Common myeloid progenitor, CD34-positive (primary cell): ENCODE measurements at regions not wholly inside any gene's neighbourhood (a gene's known extent, or its start where the extent isn't known, plus 50 kb on each side); places are given as distances from the start of the nearest gene placed in this dataset.

ENCODE experiments used
- CTCF ChIA-PET: fragments of 350-600 bp; sonication (Branson Sonifier 250); formaldehyde crosslinking; loops from one replicate; lab custom pipeline; 2021; ENCODE audit warnings: antibody characterized with exemption; lab: Charles Lee
- POLR2A ChIA-PET: fragments of 350-600 bp; sonication (Branson Sonifier 250); formaldehyde crosslinking; loops from one replicate; lab custom pipeline; 2021; ENCODE audit warnings: antibody characterized with exemption; lab: Charles Lee
- DNase-seq, 3 donors: peaks; one replicate each; pipeline versions ENCODE4 v3.0.0 to v3.0.0-alpha.2; 2013
- H3K27ac ChIP-seq, 2 experiments: 1 replicate in 1 of 2; 2 replicates in 1 of 2; pipeline ENCODE4 v1.7.0; 2013; ENCODE audit warnings: inconsistent platforms in 2 of 2, low read length in 2 of 2, mild to moderate bottlenecking in 2 of 2, low read depth in 1 of 2, moderate library complexity in 1 of 2; ENCODE audit not compliant: severe bottlenecking in 2 of 2, insufficient read depth in 1 of 2, poor library complexity in 1 of 2
- H3K27me3 ChIP-seq, 5 experiments: replicated peaks in 2 of 5; 1 replicate in 3 of 5; 2 replicates in 2 of 5; pipeline versions ENCODE4 v1.6.1 to v1.7.0; 2013; ENCODE audit warnings: low read length in 4 of 5, mild to moderate bottlenecking in 2 of 5, moderate library complexity in 2 of 5, inconsistent platforms in 1 of 5; ENCODE audit not compliant: insufficient read depth in 5 of 5, control insufficient read depth in 4 of 5
- H3K36me3 ChIP-seq, 4 experiments: 1 replicate in 2 of 4; 2 replicates in 2 of 4; pipeline versions ENCODE4 v1.6.1 to v1.7.0; 2013; ENCODE audit warnings: low read length in 3 of 4, control low read depth in 1 of 4, mild to moderate bottlenecking in 1 of 4; ENCODE audit not compliant: control insufficient read depth in 4 of 4, insufficient read depth in 4 of 4
- H3K4me1 ChIP-seq, 4 experiments: 1 replicate in 3 of 4; 2 replicates in 1 of 4; pipeline versions ENCODE4 v1.6.1 to v1.7.1; 2013; ENCODE audit warnings: low read length in 3 of 4, mild to moderate bottlenecking in 3 of 4, control low read depth in 1 of 4, inconsistent platforms in 1 of 4, moderate library complexity in 1 of 4; ENCODE audit not compliant: control insufficient read depth in 4 of 4, insufficient read depth in 4 of 4; ENCODE audit errors: control extremely low read depth in 1 of 4
- H3K4me3 ChIP-seq, 7 experiments: 1 replicate in 4 of 7; 2 replicates in 3 of 7; pipeline versions ENCODE4 v1.5.1 to v1.7.0; 2013; ENCODE audit warnings: mild to moderate bottlenecking in 7 of 7, low read length in 6 of 7, moderate library complexity in 6 of 7, inconsistent platforms in 2 of 7, low read depth in 2 of 7, control low read depth in 1 of 7; ENCODE audit not compliant: insufficient read depth in 4 of 7, control insufficient read depth in 1 of 7; ENCODE audit errors: extremely low read depth in 1 of 7
- H3K9me3 ChIP-seq, 5 experiments: 1 replicate in 4 of 5; 2 replicates in 1 of 5; pipeline versions ENCODE4 v1.6.1 to v1.7.1; 2013; ENCODE audit warnings: low read length in 4 of 5, mild to moderate bottlenecking in 2 of 5, inconsistent platforms in 1 of 5, low read depth in 1 of 5, moderate library complexity in 1 of 5; ENCODE audit not compliant: control insufficient read depth in 4 of 5, insufficient read depth in 2 of 5; ENCODE audit errors: control extremely low read depth in 1 of 5
- WGBS: methylation state at CpG from one replicate; pipeline ENCODE4 v1.1.5; 2013; ENCODE audit not compliant: insufficient coverage; 5-methylcytosine and 5-hydroxymethylcytosine counted together

- WGBS: 87% methylated on average over 22 of the region's 25 CpGs
- Histone ChIP-seq H3K4me1 (no peaks in the 10 kb centered on the region), H3K36me3 (no peaks in the 10 kb centered on the region), H3K4me3 (no peak overlapping the region), H3K27ac (no peak overlapping the region), H3K27me3 (peaks cover 0 to 16% (median 4%) of the 10 kb centered on the region in 5 experiments), H3K9me3 (no peaks in the 10 kb centered on the region)
- no peak for DNase-seq
- CTCF ChIA-PET: interaction anchor here (0.7 kb wide), 1 partner anchor 14 kb away, joined by 3 read pairs; no protein-coding TSS in a partner anchor
- POLR2A ChIA-PET: no interaction called here
These were observed 70.7 kb downstream of the RBFOX3 start for GRCh38 chr17:79539944-79540705.

- CTCF ChIA-PET: no interaction called here
- POLR2A ChIA-PET: no interaction called here
These were observed 72.6 kb downstream of the RBFOX3 start for GRCh38 chr17:79538291-79538690.

GRCh38 chr17:79537686-79538085, 73.2 kb downstream of the RBFOX3 start:
- no peak overlapping the region for H3K27ac ChIP-seq
- CTCF ChIA-PET: no interaction called here
- no peaks in the 10 kb centered on the region for H3K36me3 ChIP-seq
- no peaks in the 10 kb centered on the region for H3K4me1 ChIP-seq
- peaks cover 0 to 15% (median 4%) of the 10 kb centered on the region in 5 experiments for H3K27me3 ChIP-seq
- H3K4me3 ChIP-seq: no peak overlapping the region
- H3K9me3 ChIP-seq: no peaks in the 10 kb centered on the region
- DNase-seq: no peak
- POLR2A ChIA-PET: no interaction called here
- 88% methylated on average over 3 of the region's 4 CpGs for WGBS

More at GRCh38 chr17:79538291-79538690, 72.6 kb downstream of the RBFOX3 start:
- no peak overlapping the region for H3K4me3 ChIP-seq
- 95% methylated on average over 5 of the region's 6 CpGs for WGBS
- H3K9me3 ChIP-seq: no peaks in the 10 kb centered on the region
- no peak overlapping the region for H3K27ac ChIP-seq
- no peaks in the 10 kb centered on the region for H3K36me3 ChIP-seq
- DNase-seq: no peak
- peaks cover 0 to 13% (median 4%) of the 10 kb centered on the region in 5 experiments for H3K27me3 ChIP-seq
- H3K4me1 ChIP-seq: no peaks in the 10 kb centered on the region

- DNase-seq: no peak
- CTCF ChIA-PET: no interaction called here
- H3K27ac ChIP-seq: no peak overlapping the region
- no peak overlapping the region for H3K4me3 ChIP-seq
- POLR2A ChIA-PET: no interaction called here
- no peaks in the 10 kb centered on the region for H3K4me1 ChIP-seq
- WGBS: 95% methylated on average over 5 of the region's 7 CpGs
- peaks cover 0 to 19% (median 4%) of the 10 kb centered on the region in 5 experiments for H3K27me3 ChIP-seq
- no peaks in the 10 kb centered on the region for H3K9me3 ChIP-seq
- H3K36me3 ChIP-seq: no peaks in the 10 kb centered on the region
These were observed 73.8 kb downstream of the RBFOX3 start for GRCh38 chr17:79537061-79537460.

- no peak for DNase-seq
- H3K36me3 ChIP-seq: no peaks in the 10 kb centered on the region
- H3K27me3 ChIP-seq: peaks cover 0 to 21% (median 4%) of the 10 kb centered on the region in 5 experiments
- H3K4me3 ChIP-seq: no peak overlapping the region
- no peaks in the 10 kb centered on the region for H3K4me1 ChIP-seq
- WGBS: 95% methylated on average over 9 of the region's 15 CpGs
- no peaks in the 10 kb centered on the region for H3K9me3 ChIP-seq
- CTCF ChIA-PET: no interaction called here
- POLR2A ChIA-PET: no interaction called here
- H3K27ac ChIP-seq: no peak overlapping the region
These were observed 74.5 kb downstream of the RBFOX3 start for GRCh38 chr17:79536212-79536840.

GRCh38 chr17:79535728-79536025, 75.2 kb downstream of the RBFOX3 start:
- Histone ChIP-seq H3K27me3 (peaks cover 0 to 21% (median 4%) of the 10 kb centered on the region in 5 experiments), H3K4me3 (no peak overlapping the region), H3K9me3 (no peaks in the 10 kb centered on the region), H3K4me1 (no peaks in the 10 kb centered on the region), H3K36me3 (no peaks in the 10 kb centered on the region), H3K27ac (no peak overlapping the region)
- CTCF ChIA-PET: no interaction called here
- no peak for DNase-seq
- POLR2A ChIA-PET: no interaction called here
- 93% methylated on average over 5 of the region's 5 CpGs for WGBS
